ENCODE measurements at regions not wholly inside any gene's neighbourhood (a gene's known extent, or its start where the extent isn't known, plus 50 kb on each side); places are given as distances from the start of the nearest gene placed in this dataset.

DNA sequence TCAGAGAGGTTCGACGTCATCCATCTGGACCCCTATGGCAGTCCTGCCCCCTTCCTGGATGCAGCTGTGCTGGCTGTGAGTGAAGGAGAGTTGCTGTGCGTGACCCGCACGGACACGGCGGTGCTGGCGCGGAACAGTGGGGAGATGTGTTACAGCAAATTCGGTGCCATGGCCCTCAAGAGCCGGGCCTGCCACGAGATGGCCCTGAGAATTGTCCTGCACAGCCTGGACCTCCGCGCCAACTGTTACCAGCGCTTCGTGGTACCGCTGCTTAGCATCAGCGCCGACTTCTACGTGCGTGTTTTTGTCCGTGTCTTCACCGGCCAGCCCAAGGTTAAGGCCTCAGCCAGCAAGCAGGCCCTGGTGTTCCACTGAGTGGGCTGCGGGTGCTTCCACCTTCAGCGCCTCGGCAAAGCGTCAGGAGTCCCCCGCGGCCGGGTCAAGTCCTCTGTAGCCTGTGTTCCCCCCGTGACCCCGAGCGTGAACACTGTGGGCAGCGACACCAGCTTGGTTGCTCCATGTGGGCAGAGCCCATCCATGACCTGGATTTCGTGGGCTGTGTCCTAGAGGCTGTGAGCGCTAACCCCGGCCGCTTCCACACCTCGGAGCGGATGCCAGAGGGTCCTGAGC is 186.7 kb upstream of the SLITRK2 start:
- TF ChIP-seq EZH2 (IDR thresholded peaks at IDR 0.05) = no peak
- no peak for TF ChIP-seq POLR2AphosphoS5 (IDR thresholded peaks at IDR 0.05; ENCODE audit: borderline replicate concordance, low read depth, low read length)
- TF ChIP-seq FOXP2 (optimal IDR thresholded peaks at IDR 0.05; ENCODE audit: control extremely low read depth, extremely low read length, insufficient read depth) = no peak
